HG02759 (cell line): ENCODE measurements at regions not wholly inside any gene's neighbourhood (a gene's known extent, or its start where the extent isn't known, plus 50 kb on each side); places are given as distances from the start of the nearest gene placed in this dataset.

Experiments
- ATAC-seq: cut with Tn5 transposase; IDR thresholded peaks from one replicate; pipeline ENCODE4 v1.9.1; 2021; ENCODE audit warnings: mild to moderate bottlenecking, moderate library complexity; ENCODE audit not compliant: unreplicated experiment

- no peak for ATAC-seq
Observed at GRCh38 chr14:101473045-101473729, 88.1 kb upstream of the DIO3 start.

DNA sequence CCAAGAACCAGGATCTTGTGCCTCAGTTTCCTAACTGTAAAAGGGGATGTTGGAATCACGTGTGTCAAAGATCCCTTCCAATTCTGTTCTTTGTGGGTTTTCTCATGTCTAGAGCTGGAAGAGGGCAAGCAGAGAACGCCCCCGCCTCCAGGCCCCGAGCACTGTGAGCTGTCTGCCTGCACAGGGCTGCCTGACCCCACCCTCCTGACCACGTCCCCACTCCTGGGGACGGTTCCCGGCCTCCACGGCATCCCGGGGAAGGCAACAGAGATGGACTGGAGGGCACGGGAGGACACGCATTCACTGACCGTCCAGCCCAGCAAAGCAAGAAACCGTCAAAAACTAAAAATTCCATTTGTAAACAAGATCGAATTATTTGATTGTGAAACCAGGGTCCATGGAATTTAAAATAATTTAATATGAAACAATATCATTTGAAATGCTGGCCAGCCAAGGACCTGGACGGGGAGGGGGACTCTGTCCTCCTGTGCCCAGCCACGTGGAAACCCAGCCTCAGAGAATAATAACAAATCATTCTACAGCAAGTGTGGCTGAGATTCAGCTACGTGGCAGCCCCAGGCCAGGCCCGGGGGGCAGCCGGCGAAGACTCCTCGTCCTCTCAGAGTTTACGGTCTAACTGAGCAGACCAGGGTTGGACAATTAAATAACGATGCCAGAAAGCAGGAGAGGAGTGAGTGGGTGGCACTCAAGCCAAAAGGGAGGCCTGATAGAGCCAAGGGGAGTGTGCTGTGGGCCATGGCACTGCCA lies 87.3 kb upstream of the DIO3 start:
- no peak for ATAC-seq

GRCh38 chr14:101474563-101475455 lies 86.5 kb upstream of the DIO3 start:
- ATAC-seq, result no peak

- no peak for ATAC-seq
Observed at GRCh38 chr14:101475456-101476257, 85.6 kb upstream of the DIO3 start.

GRCh38 chr14:101476258-101476915 lies 84.9 kb upstream of the DIO3 start:
- no peak for ATAC-seq

- no peak for ATAC-seq
Observed at GRCh38 chr14:101476916-101477553, 84.3 kb upstream of the DIO3 start.

DNA sequence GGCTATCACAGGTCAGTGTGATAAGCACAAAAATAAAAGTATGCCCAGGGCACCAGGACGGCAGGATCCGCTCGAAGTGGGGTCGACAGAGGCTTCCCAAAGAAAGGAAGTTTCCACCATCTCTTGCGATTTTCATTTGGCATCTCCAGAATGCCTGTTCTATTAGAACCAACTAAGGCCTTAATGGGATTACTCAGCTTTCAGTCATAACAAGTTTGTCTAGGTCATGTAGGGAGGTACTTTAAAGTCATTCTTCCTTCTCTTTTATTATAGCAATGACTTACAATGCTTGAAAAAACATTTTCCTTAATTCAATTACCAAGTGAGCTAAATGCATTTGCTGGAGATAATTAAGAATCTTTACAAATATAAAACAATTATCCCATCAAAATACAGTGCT lies 83.6 kb upstream of the DIO3 start:
- no peak for ATAC-seq

- no peak for ATAC-seq
Observed at GRCh38 chr14:101478096-101478495, 83.2 kb upstream of the DIO3 start.

GRCh38 chr14:101478796-101479410 lies 82.4 kb upstream of the DIO3 start:
- no peak for ATAC-seq

DNA sequence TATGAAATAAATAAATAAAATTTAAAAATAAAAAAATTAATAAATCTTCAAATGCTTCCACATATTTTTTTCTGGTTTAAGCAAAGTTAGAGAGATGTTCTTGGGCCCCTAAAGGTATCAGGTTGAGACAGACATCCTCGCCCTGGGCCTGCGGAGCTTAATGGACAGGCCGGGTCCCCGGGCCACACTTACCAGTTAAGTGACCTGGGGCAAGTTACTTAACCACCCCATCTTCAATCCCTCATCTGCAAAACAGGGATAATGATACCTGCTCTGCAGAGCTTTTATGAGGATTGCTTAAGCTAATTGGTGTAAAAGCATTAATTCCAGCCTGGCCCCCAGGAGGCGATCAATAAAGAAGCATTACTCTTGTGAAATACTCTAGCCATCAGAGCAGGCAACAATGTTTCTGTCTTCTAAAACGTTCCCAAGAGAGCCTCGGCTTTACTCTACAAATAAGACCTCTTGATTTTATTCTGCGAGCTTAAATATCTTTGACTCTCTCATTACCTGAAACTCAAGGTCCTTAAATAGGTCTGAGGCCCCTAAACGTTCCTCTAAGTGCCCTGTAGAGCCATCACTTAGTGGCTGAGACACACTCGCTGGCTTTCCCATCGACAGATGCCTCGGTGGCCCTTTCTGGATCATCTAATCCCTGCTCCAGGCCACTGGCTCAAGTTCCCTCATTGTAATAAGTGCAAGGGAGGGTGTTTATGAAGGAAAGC lies 81.1 kb upstream of the DIO3 start:
- no peak for ATAC-seq

GRCh38 chr14:101480747-101481530 lies 80.4 kb upstream of the DIO3 start:
- ATAC-seq, result no peak

DNA sequence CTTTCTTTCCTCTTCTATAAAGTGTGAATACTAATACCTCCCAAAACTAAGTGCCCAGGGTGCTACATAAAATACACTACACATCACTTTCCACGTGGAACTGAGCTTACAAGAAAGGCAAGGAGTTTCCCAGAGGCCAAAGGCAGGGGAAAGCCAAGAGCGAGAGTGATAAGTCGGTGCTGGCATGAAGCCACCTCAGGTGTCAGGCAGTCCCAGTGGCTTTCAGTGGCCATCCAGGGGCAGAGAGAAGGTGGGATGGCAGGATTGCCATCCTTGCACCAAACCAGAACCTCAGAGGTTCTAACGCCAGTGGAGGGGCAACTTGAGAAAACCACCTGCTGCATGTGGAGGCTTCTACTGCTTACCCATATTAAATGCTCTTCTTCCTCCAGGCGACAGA lies 79.7 kb upstream of the DIO3 start:
- ATAC-seq, result no peak

- no peak for ATAC-seq
Observed at GRCh38 chr14:101482066-101482465, 79.2 kb upstream of the DIO3 start.

DNA sequence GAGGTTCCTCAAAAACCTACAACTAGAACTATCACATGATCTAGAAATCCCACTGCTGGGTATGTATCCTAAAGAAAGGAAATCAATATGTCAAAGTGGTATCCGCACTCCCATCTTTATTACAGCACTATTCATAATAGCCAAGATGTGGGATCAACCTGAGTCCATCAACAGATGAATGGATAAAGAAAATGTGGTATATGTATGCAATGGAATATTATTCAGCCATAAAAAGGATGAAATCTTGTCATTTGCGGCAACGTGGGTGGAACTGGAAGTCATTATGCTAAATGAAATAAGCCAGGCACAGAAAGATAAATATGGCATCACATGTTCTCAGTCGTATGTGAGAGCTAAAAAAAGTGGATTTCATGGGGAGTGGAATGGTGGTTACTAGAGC lies 77.5 kb upstream of the DIO3 start:
- ATAC-seq, result no peak

- no peak for ATAC-seq
Observed at GRCh38 chr14:101489092-101489760, 72.1 kb upstream of the DIO3 start.

DNA sequence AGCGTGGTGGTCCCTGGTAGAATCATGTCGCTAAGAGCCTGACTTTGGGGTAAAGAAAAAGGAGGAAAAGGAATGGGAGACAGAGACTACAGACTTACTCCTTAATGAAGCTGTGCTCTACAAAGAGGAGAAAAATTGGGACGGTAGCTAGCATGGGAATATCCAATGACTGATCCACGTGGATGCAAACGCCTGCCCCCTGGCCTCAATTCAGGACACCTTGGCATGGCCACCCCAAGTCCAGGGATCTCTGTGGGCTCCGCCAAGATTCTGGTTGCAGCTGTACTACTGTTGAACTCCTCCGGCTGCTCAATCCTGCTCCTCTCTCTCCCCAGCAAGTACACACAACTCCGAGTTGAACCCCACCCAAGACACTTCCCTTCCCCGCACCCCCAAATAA lies 70.5 kb upstream of the DIO3 start:
- no peak for ATAC-seq

DNA sequence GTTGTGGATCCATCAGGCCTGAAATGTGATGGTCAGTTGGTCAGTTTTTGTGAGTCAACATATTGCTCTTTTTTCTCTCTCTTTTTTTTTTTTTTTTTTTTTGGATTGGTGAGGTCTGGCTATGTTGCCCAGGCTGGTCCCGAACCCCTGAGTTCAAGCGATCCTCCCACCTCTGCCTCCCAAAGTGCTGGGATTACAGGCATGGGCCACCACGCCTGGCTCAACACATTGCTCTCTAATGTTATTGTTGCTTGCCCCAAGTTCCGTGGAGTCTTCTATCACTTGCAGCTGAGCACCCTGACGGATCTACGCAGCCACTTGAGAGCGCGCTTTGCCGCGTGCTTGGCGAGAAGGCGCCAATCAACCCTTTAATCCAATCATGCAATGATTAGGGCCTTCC lies 69.5 kb upstream of the DIO3 start:
- no peak for ATAC-seq
